WTC11 (cell line): ENCODE measurements at regions not wholly inside any gene's neighbourhood (a gene's known extent, or its start where the extent isn't known, plus 50 kb on each side); places are given as distances from the start of the nearest gene placed in this dataset.

Source experiments
- ARID4B ChIP-seq: sonication (generic); formaldehyde crosslinking; IDR thresholded peaks from 2 replicates; pipeline ENCODE4 v1.8.0; 2023; ENCODE audit warnings: missing genetic modification reagents, mild to moderate bottlenecking, borderline replicate concordance
- CBFB ChIP-seq: sonication (generic); formaldehyde crosslinking; IDR thresholded peaks from 2 replicates; pipeline ENCODE4 v1.8.1; 2022; ENCODE audit warnings: mild to moderate bottlenecking, low read depth, missing genetic modification reagents
- CREB1 ChIP-seq: sonication (generic); formaldehyde crosslinking; IDR thresholded peaks from 2 replicates; pipeline ENCODE4 v1.8.0; 2023; ENCODE audit warnings: mild to moderate bottlenecking, missing genetic modification reagents
- CTCF ChIP-seq: fragments of 200-600 bp; IDR thresholded peaks from 2 replicates; pipeline ENCODE4 v1.8.0; 2022; ENCODE audit warnings: antibody characterized with exemption
- HMGXB4 ChIP-seq: sonication (generic); formaldehyde crosslinking; IDR thresholded peaks from 2 replicates; pipeline ENCODE4 v1.8.1; 2023; ENCODE audit warnings: mild to moderate bottlenecking, moderate library complexity, missing genetic modification reagents
- MAX ChIP-seq: sonication (generic); formaldehyde crosslinking; IDR thresholded peaks from 2 replicates; pipeline ENCODE4 v1.8.0; 2022; ENCODE audit warnings: mild to moderate bottlenecking, missing genetic modification reagents
- SP1 ChIP-seq: sonication (generic); formaldehyde crosslinking; conservative IDR thresholded peaks from 2 replicates; pipeline ENCODE4 v1.8.1; 2022; ENCODE audit warnings: missing genetic modification reagents
- ZNF317 ChIP-seq: sonication (generic); formaldehyde crosslinking; IDR thresholded peaks from 2 replicates; pipeline ENCODE4 v1.8.1; 2023; ENCODE audit warnings: low read depth, mild to moderate bottlenecking, moderate library complexity, missing genetic modification reagents, borderline replicate concordance
- ZNF416 ChIP-seq: fragments of 250-450 bp; sonication (Bioruptor Pico); IDR thresholded peaks from 2 replicates; pipeline ENCODE4 v1.9.0; 2021; ENCODE audit warnings: mild to moderate bottlenecking, inconsistent platforms

GRCh38 chr3:160103397-160103796, 114.8 kb downstream of the IL12A start:
- TF ChIP-seq SP1 (CRISPR knock-in tag) (no peak), CTCF (no peak), CREB1 (CRISPR knock-in tag) (no peak), ZNF317 (CRISPR knock-in tag) (no peak), CBFB (CRISPR knock-in tag) (no peak), MAX (no peak), ZNF416 (CRISPR knock-in tag) (no peak), HMGXB4 (no peak), ARID4B (no peak)
